ENCODE measurements at regions not wholly inside any gene's neighbourhood (a gene's known extent, or its start where the extent isn't known, plus 50 kb on each side); places are given as distances from the start of the nearest gene placed in this dataset.

DNA sequence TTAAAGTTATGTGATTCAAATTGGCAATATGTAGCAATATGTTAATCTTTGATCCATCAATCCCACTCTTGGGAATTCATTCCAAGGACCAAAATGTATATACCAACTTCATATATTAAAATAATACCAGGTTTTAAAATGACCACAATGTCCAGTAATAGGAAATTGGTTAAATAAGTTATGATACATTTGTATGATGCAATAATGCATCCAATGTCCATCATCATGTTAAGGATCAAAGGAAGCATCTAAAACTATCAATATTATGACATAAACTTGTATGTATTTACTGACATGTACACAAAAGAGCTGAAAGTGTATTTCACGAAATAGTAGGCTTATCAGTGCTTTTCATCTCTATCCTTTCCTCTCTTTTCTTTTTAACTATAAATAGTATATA, 406.0 kb downstream of the RSL24D1 start:
- TF ChIP-seq, protein P1, sequence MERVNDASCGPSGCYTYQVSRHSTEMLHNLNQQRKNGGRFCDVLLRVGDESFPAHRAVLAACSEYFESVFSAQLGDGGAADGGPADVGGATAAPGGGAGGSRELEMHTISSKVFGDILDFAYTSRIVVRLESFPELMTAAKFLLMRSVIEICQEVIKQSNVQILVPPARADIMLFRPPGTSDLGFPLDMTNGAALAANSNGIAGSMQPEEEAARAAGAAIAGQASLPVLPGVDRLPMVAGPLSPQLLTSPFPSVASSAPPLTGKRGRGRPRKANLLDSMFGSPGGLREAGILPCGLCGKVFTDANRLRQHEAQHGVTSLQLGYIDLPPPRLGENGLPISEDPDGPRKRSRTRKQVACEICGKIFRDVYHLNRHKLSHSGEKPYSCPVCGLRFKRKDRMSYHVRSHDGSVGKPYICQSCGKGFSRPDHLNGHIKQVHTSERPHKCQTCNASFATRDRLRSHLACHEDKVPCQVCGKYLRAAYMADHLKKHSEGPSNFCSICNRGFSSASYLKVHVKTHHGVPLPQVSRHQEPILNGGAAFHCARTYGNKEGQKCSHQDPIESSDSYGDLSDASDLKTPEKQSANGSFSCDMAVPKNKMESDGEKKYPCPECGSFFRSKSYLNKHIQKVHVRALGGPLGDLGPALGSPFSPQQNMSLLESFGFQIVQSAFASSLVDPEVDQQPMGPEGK (CRISPR knock-in tag; IDR thresholded peaks at IDR 0.05; ENCODE audit: borderline replicate concordance), result no peak
- TF ChIP-seq ESRRG (CRISPR knock-in tag; IDR thresholded peaks at IDR 0.05), result no peak
- TF ChIP-seq RARB (CRISPR knock-in tag; IDR thresholded peaks at IDR 0.05), result no peak

Measured in SK-N-SH treated with all-trans-retinoic acid at 6 μM for 48 hours (cell line).